GM13976 (cell line): ENCODE measurements at regions not wholly inside any gene's neighbourhood (a gene's known extent, or its start where the extent isn't known, plus 50 kb on each side); places are given as distances from the start of the nearest gene placed in this dataset.

Experiments used
- DNase-seq: peaks from one replicate; pipeline ENCODE4 v3.0.0; 2012; ENCODE audit warnings: low spot score
- in situ Hi-C: fragments of 300-500 bp; cut with MboI; formaldehyde crosslinking; loops from one replicate; pipeline ENCODE4 v1.12.0; 2022; ENCODE audit warnings: low sequenced_read_pairs, mixed read lengths, inconsistent platforms; ENCODE audit not compliant: unreplicated experiment
- TF ChIP-seq, protein P1 (sequence below): IDR thresholded peaks from 2 replicates; pipeline ENCODE4 v1.5.1; 2012; ENCODE audit warnings: borderline replicate concordance, mild to moderate bottlenecking; ENCODE audit not compliant: insufficient read depth; ENCODE audit errors: extremely low read depth, missing control alignments, control extremely low read depth

DNA sequence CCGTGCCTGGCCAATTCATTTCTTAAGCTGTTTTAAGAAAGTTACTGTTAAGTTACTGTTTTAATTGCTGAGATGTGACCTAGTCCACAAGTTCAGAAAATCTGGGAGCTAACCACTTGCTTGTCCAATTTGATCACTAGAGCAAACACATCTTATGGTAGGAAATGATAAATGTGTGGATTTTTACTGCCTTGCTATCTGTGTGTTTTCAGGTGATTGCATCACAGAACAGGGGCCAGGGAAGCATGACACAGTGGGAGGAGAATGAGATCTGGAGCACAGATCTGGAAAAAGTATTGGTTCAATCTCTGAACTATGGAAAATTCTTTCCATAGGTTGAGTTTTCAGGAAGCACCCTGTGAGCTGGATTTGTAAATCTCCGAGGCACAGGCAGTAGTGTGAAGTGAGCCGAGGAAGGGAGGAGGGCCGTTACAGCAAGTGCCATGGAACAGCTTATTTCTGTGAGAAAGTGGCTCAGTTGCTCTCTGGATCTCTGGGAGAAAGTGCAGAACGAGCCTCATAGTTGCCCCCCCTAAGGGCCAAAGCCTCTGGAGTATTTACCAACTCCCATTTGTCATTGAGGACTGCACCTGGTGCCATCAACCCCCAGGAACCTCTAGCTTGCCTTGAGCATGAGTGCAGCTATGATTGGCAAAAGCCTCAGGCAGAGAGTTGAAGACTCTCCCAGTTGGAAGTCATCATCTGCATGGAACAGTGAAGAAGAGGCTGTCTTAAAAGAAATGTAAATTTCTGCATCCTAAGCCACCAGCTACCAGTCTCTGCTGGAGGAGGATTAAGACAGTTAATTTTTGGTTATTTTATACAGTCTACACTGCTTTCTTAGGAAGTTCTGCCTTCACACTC is 161.8 kb upstream of the CLINT1 start:
- TF ChIP-seq, protein P1, sequence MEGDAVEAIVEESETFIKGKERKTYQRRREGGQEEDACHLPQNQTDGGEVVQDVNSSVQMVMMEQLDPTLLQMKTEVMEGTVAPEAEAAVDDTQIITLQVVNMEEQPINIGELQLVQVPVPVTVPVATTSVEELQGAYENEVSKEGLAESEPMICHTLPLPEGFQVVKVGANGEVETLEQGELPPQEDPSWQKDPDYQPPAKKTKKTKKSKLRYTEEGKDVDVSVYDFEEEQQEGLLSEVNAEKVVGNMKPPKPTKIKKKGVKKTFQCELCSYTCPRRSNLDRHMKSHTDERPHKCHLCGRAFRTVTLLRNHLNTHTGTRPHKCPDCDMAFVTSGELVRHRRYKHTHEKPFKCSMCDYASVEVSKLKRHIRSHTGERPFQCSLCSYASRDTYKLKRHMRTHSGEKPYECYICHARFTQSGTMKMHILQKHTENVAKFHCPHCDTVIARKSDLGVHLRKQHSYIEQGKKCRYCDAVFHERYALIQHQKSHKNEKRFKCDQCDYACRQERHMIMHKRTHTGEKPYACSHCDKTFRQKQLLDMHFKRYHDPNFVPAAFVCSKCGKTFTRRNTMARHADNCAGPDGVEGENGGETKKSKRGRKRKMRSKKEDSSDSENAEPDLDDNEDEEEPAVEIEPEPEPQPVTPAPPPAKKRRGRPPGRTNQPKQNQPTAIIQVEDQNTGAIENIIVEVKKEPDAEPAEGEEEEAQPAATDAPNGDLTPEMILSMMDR: no peak
- no peak for DNase-seq
- in situ Hi-C loops: no loop called here

GRCh38 chr5:158017469-158017868 is 158.5 kb upstream of the CLINT1 start:
- DNase-seq: no peak
- in situ Hi-C loops: no loop called here
- TF ChIP-seq, protein P1: no peak

- DNase-seq: no peak
- TF ChIP-seq, protein P1: no peak
- in situ Hi-C loops: no loop called here
These were observed 155.4 kb upstream of the CLINT1 start for GRCh38 chr5:158014372-158014771.

GRCh38 chr5:158013939-158014338 is 155.0 kb upstream of the CLINT1 start:
- TF ChIP-seq, protein P1: peak; percentile 34
- in situ Hi-C loops: no loop called here
- DNase-seq: peak; percentile 22

GRCh38 chr5:158013303-158013702 is 154.4 kb upstream of the CLINT1 start:
- in situ Hi-C loops: no loop called here
- TF ChIP-seq, protein P1: no peak
- DNase-seq: no peak

GRCh38 chr5:158011422-158011821 is 152.5 kb upstream of the CLINT1 start:
- in situ Hi-C loops: no loop called here
- TF ChIP-seq, protein P1: no peak
- DNase-seq: no peak
